NCI-H2227 (cell line): ENCODE measurements at regions not wholly inside any gene's neighbourhood (a gene's known extent, or its start where the extent isn't known, plus 50 kb on each side); places are given as distances from the start of the nearest gene placed in this dataset.

ENCODE experiments used
- DNase-seq: peaks from one replicate; lab custom pipeline; 2025; ENCODE audit not compliant: unreplicated experiment; lab: John Stamatoyannopoulos, UW

DNA sequence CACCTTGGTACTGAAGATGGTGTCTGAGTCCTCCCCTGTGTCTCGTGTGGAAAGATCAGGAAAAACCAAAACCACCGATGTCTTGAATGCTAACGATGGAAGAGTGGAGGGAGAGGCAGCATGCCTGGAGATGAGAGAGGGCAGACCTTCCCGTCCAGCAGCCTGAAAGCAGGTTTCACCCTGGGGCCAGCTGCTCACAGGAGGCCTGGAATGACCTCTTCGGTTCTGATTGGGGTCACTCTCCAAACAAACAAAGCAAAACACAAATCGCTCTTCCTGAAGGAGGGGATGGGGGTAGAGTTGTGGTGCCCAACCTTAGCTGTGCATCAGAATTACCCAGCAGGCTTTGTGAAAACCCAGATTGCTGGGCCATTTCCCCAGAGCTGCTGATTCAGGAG lies 142.3 kb upstream of the SOX1 start:
- no peak for DNase-seq

DNA sequence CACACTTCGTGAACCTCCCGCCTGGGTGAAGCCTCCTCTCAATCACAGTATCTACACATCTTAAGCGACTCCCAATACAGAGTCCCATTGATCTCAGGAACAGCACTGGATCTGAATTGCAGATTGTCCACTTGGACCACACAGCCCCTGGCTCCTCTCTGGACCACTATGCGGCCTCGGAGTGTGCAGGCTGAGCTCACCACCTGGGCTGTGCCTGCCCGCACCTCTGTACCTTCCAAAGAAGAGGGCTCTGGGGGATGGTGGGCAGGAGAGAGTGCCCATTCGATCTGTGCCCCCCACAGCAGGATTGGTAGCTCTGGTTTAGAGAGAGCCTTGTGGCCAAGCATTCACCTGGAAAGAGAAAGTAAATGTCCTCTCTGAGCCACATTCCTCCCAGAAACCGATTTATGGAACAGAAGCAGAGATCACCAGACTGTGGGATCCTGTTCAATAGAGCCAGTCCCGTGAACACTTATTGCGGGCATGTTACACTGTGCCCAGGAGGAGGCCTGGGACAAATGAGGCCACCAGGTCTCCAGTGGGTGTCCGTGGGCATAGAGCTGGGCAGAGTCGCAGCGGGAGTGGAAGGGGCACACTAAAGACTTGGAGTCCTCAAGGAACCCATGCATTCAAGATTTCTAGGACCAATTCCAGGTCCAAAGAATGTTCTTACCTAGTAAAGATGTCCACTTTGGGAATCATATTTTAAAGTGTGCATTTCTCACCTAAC lies 141.6 kb upstream of the SOX1 start:
- no peak for DNase-seq

DNA sequence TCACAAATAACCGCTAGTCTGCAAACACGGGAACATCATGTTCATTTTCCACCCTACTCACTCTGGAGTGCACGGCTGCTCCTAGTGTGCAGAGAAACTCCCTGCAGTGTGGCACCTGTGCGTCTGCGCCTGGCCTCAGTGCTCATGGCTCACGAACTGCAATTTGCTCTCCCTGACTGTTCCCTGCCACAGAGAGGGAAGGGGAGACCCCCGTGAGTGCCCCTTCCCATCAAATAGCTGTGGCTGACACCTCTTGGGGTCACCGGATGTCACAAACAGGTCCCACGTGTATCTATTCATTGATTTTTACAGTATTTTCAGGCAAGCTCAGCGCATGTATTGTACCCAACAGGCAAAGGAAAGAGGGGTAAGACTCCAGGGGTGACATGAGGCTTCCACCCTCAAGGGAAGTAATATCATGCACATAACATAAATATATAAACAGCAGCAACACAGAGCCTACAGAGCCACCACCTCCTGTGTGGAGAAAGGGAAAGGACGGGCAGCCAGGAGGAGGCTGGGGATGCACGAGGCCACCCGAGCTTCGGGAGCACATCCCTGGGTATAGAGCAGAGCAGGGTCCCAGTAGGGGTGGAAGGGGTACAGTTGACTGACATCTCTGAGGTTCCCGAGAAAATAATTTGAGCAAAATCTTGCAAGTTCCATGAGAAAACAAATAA lies 140.3 kb upstream of the SOX1 start:
- no peak for DNase-seq

DNA sequence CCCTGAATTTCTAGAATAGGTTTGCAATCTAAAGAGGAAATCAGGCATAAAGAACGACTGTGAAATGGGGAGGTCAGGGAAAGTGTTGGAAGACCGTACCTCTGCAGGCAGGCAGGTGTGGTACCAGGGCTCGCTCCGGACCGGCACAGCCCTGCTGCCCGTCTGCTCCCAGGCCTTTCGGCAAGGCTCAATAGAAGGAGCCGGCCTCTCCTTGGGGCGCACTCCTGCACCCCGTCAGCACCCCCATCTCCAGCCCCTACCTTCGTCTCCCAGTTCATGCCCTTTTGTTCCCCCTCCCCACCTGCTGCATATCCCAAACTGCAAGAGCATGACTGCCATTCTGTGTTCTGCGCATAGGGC lies 139.8 kb upstream of the SOX1 start:
- no peak for DNase-seq

DNA sequence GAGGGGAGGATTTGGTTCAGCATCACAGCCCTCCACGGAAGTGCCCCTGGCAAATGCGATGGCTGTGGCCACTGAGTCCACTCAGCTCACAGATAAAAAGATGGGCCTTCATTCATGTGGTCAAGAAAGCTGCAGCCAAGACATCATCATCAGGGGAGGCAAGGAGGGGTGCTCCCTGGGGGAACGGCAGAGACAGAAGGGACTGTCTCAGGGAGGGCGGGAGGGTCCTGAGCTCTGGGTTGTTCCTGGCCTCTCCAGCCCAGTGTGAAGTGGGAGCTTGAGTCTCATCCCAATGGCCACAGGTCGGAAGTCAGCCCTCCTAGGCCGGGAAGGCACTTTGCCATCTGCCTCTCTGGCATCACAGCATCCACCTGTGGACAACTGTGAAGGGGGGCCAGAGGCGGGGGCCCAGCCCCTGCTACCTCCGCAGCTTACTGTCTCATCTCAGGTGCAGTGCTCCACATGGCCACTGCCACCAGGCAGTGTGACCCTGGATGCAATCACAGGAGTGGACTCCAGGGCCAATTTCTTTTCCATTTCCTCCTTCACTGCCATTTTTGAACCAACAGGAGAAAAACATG lies 137.8 kb upstream of the SOX1 start:
- no peak for DNase-seq

DNA sequence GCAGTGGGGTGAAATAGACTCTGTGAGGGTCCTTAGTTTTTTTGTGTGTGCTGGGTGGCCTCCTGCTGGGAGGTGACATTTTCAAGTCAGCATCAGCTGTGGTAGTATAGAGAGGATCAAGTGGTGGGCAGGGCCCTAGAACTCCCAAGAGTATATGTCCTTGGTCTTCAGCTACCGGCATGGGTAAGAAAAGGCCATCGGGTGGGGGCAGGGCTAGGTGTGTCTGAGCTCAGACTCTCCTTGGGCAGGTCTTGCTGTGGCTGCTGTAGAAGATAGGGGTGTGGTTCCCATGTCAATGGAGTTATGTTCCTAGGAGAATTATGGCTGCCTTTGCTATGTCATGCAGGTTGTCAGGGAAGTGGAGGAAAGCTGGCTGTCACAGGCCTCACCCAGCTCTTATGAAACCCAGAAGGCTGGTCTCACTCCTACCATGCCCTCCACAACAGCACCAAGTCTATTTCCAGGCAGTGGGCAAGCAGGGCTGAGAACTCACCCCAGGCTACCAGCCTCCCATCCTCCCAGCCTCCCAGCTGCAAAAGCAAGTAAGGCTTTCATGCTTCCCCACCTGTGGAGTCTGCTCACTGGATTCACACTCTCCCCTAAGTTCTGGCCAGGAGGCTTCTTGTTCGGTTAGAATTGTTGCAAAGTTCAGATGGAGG lies 130.6 kb upstream of the SOX1 start:
- no peak for DNase-seq

DNA sequence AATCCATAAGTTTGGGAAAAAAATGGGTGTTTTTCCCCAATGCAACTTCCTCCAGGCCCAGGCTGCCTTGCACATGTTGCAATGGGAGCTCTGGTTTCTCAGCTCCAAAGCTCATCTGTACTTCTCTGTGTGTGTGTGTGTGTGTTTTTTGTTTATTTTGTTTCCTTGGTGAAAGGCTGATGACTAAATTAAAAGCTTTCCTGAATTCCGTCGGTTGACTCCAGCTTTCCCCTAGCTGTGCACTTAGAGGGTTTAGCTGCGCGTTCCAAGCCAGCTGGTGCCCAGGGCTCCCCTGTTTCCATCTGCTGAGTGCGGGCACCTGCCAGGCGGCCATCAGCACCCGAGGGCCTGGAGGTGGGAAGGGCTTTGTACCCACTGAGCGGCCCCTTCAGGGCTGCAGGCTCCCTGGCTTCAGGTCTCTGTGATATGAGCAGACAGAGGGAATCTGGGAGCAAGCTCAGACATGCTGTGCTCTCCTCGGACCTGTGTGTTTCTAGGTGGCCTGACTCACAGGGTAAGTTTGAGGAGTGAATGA lies 129.1 kb upstream of the SOX1 start:
- DNase-seq: no peak

DNA sequence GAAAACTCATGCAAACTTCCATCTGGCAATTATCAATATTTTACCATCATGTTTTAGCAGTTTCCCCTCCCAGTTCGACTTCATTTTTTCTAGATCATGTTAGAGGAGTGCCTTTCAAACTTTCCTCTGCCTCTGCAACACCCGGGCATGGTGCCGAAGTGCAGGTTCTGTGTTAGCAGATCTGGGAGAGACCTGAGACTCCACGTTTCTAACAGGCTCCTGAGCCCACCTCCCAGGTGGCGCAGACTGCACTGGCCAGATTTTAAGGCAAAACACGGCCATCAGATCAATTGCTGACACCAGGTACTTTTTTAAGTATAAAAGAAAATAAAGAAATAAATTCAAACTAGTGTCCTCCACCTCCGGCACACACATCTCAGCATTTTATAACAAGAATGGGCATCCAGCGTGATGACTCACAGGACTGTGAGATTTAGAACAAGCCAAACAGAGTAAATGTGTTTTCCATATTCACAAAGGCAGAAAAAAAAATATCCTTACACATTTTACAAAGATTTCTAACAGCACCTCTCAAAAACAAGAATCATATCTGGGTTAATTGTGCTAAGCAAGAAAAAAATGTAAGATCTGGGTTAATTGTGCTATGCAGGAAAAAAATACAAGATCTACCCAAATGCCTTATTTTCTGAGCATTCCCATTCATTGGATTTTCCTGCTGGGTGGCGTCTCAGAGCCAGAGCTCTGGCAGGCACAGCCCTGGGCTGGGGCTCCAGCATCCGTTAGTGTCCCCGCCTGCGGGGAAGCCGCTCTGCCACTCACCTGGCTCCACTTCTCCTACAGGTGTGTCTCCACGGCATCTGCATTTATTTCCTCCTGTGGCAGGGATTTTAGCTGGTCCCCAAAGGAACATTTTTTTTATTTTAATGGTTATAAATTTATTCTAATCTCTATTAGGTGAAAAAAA lies 127.9 kb upstream of the SOX1 start:
- no peak for DNase-seq

DNA sequence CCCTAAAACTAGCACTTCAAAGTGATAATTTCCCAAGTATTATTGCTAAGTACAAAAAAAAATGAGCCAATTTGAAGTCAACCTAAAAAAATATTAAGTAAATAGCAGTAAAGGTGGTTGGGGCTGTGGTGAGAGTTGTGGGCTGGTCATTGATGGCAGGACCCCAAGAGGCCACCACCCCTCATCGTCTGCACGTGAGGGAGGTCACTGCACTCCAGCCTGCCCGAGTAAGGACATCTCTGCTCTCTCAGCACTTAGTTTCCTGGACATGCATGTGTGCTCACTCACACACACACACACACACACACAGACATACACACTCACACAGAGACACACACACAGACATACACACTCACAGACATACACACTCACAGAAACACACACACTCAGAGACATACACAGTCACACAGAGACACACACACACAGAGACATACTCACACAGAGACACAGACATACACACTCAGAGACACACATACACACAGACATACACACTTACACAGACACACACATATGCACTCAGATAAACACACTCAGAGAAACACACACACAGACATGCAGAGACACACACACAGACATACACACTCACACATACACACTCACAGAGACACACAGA lies 127.2 kb upstream of the SOX1 start:
- no peak for DNase-seq

DNA sequence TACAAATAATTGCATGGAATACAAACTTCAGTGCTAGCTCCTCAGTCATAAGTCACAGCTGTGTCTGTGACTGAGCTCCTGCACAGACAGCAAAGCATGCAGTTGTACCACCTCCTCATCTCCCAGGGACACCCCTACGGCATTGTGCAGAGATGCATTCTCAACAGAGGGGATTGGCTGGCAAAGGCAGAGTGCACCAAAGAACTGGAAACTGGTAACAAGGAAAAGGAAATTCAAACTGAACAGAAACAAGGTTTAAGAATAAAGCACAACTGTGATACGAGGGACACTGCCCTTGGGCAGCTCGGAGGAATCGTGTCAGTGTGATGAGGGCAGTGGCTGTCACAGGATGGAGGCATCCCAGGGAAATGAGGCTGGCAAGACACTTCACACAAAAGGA lies 126.1 kb upstream of the SOX1 start:
- DNase-seq: no peak

DNA sequence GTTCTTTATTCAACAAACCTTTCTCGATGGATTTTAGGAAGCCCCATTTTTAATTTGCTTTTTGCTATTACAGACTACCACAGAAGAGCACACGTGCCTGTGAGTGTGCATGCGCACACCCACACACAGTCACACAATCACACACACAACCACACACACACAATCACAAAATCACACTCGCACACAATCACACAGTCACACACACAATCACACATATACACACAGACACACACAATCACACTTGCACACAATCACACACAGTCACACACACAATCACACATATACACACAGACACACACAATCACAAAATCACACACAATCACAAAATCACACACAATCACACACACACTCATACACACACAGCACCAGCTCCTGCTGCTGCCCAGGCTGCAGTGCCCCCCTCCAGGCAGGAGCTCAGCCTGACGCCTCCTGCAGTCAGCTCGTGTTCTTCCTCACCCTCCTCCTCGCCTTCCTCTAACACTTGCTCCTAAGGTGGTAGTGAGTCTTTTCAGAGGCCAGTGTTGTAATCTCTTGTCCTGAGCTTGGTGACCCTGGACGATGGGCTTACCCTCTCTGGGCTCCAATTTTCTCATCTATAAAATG lies 125.0 kb upstream of the SOX1 start:
- DNase-seq: no peak

DNA sequence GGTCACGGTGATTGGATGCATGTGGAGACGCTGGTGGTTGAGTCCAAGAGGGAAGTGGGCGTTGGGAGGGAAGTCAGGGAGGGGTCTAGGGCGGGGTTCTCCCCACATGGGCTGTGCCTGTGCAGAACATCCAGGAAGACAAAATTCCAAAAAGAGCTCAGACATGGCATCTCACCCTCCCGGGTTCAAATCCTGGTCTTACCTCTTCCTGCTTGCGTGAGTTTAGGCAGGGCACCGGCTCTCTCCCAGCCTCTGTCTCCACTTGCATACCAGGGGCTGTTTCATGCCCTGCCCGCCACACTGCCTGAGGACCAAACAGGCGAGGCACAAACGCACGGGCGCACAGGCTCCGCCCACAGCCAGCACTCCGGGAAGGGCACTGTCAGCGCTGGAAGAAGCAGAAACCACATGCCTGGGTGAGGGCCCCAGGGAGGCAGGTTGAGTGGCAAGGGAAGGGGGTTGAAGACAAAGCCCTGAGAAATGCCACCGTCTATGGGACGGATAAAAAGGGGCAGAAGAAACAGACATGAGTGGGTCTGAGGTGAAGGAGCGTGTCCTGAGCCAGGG lies 123.6 kb upstream of the SOX1 start:
- DNase-seq: no peak

DNA sequence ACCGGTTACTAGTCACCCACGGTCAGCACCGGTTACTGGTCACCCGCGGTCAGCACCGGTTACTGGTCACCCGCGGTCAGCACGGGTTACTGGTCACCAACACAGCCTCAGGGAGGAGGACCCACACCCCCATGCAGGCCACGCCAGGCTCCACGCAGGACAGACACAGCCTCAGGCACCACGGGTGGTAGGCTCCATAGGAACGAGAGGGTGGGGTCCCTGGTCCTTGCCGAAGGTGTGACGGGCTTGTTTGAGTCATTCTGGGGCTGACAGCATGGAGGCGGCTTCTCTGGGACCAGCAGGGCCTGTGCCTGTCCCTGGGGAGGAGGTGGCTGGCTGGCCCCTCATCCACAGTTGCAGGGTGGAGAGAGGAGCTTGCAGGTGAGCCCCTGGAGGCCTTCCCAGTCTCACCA lies 122.8 kb upstream of the SOX1 start:
- no peak for DNase-seq

DNA sequence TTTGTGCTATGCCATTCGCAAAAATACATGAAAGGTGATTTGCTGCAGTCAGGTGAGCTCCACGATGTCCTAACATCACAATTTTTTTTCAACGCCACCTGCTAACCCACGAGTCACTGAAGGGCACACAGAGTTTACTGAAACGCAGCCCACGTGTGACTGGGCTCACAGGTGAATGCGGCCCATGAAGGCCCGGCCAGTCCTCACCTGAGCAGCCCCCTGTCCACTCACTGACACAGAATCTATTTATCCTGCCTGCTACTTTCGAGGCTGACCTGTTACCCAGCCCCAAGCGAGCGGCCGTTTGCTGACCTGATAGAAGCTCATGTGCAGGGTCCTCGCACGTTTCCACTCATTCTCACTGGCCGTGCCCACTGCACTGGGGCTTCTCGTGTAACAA lies 121.9 kb upstream of the SOX1 start:
- DNase-seq: no peak

DNA sequence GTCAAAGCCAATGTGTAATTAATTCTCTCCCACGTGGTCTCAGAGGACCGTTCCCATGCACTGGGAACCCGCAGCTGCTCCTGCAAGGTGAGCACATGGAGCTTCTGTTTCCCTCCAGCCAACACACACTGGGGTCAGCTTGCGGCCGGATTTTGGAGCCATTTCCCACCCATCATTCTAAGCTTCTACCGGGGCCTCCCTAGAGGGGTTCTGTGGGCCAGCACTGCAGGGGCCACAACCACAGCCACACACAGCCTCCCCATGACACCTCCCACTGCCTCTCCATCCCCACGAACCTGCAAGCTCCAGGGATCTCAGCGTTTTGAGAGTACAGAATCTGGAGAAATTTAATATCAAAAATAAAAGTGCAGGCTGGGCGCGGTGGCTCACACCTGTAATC lies 120.7 kb upstream of the SOX1 start:
- no peak for DNase-seq

DNA sequence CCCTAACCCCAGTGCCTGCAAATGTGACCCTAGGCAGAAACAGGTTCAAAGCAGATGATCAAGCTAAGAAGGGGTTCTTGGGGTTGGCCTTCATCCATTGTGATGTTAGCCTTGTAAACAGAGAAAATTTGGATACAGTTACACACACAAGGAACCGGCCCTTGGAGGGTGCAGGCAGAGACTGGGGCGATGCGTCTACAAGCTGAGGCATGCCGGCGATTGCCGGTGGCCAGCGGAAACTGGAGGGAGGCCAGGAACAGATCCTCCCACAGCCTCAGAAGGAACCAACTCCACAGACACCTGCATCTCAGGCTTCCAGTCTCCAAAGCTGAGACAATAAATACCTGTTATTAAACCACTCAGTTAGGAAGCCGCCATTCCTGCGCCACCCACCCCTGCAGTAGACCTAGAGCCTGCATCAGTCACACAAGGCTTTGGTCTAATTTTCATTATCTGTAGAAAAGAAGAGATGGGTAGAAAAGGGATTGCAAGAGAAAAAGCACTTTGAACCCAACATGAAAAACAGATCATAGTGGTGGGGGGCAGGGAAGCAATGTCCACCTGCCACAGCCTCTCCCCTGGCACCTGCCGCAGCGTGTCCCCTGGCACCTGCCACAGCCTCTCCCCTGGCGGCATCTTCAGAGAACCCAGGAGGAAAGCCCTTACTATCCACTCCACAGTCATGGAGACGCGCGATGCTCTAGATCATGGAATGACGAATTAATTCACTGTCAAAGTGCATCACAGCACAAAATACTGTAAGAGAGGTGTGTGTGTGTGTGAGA lies 119.7 kb upstream of the SOX1 start:
- DNase-seq: no peak

DNA sequence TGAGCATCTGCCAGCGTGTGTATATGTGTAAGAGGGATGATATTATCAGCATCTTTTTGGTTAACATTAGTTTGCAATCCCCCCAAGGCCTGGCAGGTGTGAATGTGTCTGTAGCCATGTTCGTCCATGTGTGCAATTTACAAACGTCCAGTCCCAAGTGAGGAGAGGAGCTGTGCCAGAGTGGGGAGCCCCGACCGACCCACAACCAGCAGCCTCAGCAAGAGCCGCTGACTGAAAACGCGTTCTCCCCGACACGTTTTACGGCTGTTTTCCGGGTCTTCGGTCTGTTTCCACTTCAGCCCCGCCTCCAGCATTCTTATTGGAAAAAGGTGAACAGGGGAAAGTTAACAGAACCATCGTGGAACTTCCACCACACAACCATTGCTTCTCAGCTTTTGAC lies 119.1 kb upstream of the SOX1 start:
- DNase-seq: no peak

DNA sequence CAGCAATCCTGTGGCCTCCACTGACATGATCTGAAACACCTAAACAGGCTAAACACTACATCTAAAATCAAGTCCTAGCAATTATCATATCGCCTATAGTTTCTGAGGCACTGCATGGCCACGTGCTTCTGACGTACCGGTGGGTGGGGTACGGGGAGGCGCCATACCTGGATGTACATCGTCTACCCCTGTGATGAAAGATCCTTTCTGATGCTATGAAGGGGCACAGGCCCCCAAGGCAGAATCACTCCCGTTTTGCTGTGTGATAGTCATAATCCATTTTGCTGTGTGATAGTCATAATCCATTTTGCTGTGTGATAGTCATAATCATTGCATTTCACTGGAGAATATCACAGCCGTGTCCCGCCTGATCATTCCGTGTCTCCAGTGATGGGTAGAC lies 118.7 kb upstream of the SOX1 start:
- no peak for DNase-seq

DNA sequence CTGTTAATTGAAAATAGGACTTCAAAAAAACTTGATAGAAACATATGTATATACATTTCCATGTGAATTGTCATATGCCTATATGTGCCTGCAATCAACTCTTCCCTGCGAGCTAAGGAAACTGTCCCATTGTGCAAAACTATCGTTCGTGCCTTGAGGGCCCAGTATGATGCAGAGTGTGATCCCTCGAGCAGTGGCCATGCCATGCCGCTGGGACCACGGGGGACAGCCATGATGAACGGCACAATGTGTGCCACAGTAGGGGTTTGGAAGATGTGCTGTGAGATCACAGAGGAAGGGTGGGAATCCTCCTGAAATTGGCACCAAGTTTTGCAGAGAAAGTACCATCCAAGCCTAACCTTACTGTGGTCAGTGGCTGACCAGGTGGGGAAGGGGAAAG lies 118.1 kb upstream of the SOX1 start:
- no peak for DNase-seq
